HG03565 (cell line): ENCODE measurements at regions not wholly inside any gene's neighbourhood (a gene's known extent, or its start where the extent isn't known, plus 50 kb on each side); places are given as distances from the start of the nearest gene placed in this dataset.
A peak's percentile ranks its signal among the peaks of the same experiment; 100 is the strongest.
"Not testable (repeated sequence)": the region's sequence is repeated elsewhere in the genome, so short reads cannot be mapped to it uniquely, and the experiment has no call there.

Source experiments
- ATAC-seq: cut with Tn5 transposase; IDR thresholded peaks from one replicate; pipeline ENCODE4 v1.9.1; 2021; ENCODE audit warnings: mild to moderate bottlenecking, moderate library complexity; ENCODE audit not compliant: unreplicated experiment

DNA sequence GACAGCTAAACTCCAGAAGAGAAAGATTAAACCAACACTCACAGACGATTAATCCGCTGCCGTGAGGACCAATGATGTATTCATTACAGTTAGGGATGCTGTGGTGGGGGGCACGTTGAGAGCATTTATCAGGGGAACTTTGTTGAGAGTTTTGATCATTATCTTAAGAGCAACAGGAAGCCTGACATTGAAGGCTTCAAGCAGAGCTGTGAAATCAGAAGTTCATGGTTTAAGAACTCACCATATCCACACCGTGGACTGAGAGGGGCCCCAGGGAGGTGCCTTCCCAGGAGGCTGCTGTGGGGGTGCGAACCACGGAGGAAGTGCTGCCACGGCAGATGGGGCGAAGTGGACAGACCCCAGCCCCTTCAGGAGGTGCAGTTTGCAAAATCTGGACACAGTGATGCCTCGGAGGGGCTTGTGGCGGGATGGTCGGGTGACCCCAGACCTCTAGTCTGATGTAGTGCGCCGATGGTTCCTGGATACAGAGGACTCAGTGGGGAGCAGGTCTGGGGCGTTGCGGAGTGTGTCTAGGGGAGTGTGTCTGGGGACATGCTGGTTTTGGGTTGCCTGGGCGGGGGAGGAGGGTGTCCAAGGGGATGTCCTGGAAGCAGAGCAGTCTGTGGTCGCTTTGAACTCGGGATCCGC, 73.0 kb downstream of the DIO3 start:
- no peak for ATAC-seq

DNA sequence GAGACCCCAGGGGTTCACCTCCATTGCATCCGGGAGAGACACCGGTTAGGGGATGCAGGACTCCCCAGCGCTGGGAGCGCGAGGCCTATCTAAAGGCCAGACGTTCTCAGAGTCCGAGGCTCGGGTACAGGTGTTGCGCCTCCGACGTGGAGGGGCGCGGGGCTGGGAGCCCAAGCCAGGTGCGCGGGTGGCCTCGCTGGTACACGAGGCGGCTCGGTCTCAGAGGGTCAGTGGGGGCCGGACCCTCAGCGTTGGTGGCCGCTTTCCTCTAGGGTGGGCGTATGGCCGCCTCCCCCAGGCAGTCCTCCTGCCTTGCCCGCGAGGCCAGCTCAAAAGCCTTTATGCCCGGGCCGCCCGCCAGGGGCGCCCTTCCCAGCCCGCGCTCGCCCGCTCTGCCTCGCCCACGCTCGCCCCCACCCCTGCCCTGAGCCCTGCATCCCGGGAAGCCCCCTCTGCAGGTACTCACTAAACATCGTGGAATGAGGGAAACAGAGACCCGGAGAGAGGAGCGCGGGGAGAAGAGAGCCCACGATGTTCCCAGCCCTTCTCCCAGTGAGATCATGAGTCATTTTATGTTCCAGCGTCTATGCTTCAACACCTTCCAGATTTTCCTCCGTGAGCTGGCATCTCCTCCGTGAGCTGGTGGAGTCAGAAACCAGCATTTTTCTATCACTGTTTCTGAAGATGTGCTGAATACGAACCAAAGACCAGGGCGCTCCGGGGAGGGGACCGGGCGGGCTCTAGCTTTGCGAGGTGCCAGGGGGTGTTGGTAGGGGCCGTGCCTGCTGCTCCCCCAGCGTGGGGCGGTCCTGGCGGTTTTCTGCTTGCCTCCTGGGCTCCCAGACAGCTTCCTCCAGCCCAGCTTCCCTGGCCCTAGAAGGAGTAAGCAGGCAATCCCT, 73.8 kb downstream of the DIO3 start:
- no peak for ATAC-seq

DNA sequence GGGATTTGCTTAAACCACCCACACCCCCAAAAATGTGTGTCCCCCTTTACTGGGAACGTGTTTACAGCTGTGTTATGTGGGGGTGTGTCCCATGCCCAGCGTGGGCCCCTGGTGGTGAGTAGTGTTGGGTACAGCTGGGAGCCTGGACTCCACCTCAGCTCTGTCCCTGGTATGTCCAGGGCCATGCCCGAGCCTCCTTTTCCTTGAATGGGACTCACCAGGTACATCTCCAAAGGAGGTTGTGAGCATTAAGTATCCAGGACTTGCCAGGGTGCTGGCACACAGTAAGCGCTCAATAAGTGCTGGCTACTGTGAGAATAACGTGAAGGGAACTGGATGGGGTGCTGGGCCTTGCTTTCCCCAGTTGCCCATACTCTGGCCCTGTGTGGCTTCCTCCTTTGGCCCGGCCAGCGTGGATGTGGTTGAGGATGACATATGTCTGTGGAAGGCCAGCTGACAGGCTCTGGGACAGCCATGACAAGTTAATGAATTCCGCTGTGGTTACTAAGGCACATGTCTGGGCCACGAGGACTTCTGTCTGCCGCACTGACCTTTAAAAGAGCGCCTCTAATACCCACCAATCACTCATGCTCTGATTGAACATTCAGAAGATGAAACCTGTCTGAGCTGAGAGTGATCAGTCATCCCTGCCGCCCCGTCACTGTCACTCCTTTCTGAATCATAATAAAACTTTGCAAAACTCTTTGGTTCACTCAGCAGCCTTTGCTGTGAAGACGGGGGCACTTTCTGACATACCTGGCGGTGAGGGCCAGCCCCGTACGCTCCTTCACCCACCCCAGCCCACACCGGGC, 74.7 kb downstream of the DIO3 start:
- ATAC-seq: peak; percentile 85

DNA sequence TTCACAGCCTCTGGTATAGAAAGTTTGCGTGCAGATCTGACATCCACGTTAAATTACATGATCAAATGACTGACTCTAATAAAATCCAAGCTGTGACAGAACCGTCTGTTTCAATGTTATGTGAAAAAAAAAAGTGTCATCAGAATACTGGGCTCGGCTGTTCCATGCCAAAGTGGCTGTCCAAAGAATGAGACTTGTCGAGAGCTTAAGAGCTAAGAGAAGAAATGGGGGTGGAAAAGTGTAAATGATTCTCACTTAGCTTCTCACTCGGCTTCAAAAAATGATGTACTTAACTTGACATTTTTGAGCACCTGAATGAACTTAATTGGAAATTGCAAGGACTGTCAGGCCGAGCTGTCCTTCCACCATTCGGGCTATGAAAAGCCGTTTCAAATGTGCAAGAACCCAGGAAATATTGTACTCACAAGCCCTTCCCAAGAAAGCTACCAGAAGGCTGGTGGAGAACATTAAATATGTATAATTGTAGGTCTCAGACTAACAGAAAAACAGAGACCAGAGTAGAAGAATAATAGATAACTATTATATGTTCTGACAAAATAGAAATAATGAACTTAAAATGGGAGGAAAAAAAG, 78.0 kb downstream of the DIO3 start:
- no peak for ATAC-seq

DNA sequence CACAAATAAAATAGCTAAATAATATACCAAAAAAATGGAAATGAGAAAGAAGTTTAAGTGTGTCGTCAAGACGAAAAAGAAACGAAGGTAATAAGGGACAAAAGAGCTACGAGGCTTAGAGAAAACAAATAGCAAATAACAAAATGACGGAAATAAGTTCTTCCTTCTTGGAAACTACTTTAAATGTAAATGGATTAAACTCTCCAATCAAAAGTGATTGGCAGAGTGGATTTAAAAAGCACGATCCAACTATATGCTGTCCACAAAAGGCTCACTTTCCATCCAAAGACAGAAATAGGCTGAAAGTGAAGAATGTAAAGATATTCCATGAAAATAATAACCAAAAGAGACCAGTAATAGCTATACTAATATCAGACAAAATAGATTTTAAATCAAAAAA, 82.4 kb downstream of the DIO3 start:
- no peak for ATAC-seq

DNA sequence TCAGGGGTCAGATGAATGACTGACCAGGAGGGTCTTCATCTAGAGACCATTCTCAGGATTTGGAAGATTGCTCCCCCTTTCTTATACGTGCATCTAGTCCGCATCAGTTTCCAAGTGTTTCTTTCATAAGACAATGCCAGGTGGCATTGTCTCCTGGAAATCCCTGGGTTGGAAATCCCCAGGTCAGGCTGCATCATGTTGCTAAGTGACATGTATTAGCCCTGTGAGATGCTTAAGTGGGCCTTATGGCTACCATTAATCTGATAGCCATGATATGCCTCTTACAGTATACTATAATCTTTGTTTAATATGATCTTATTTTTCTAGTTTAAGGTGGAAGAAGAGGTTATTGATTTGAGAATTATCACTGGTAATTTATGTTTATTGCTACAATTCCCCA, 92.8 kb downstream of the DIO3 start:
- no peak for ATAC-seq

DNA sequence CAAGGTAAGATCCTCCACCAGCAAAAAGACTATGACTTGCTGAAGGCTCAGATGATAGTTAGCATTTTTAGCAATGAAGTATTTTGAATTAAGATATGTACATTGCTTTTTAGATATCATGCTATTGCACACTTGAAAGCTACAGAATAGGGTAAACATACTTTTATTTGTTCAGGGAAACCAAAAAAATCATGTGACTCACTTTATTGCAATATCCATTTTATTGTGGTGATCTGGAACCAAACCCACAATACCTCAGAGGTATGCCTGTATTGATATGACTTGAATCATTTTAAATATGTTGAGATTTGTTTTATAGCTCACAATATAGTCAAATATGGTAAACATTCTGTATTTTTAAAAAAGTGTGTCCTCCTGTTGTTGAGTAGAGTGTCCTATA, 96.1 kb downstream of the DIO3 start:
- no peak for ATAC-seq

DNA sequence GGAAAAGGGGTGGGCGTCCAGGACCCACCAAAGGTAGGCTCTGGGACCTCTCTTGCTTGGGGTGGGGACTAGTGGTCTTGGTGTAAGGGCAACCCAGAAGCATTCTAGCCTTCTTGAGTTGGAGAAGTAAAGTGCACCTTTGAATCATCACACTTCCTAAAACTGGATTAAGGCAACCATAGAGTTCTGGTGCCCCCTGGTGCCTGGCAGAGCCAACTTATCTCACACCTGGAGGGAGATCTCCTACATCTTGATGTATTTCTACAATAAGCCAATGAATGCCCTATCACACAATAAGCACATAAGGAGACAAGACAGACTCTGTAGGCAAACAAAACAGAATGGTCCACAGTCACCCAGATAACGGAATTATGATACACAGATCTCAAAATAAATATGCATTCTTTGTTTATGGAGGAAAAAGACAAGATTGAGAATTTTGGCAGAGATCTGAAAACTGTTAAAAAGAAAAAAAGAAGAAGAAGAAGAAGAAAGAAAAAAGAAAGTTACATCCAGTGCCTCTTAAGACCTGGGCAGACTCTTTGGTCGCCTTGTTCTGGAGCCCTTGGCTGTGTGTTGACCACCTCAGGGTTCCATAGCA, 95.9 kb upstream of the PPP2R5C start:
- no peak for ATAC-seq

DNA sequence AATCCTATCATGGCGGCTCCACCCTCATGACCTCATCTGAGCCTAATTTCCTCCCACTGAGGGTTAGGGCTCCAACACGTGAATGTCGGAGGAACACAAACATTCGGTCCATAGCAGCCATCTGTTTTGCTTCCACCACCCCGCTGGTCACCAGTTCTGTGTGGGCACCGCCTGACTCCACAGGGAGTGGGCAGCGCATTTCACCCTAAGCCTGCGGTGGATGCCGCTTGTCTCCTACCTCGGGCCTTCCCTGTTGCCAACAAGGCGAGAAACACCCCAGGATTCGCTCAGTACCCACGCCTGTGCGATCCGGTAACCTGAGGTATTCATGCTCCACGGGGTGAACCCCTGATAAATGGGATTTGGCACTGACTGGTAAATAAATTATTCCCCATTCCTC, 95.2 kb upstream of the PPP2R5C start:
- ATAC-seq: no peak

DNA sequence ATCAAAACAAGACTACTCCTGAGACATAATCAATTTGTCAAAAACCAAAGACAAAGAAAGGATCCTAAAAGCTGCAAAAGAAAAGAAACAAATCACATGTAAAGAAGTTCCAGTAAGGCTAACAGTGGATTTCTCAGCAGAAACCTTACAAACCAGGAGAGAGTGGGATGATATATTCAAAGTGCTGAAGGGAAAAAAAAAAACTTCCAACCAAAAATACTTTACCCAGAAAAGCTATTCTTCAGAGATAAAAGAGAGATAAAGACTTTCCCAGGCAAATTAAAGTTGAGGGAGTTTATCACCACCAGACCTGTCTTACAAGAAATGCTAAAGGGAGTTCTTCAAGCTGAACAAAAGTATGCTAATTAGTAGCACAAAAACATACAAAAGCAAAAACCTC, 91.9 kb upstream of the PPP2R5C start:
- ATAC-seq: no peak

DNA sequence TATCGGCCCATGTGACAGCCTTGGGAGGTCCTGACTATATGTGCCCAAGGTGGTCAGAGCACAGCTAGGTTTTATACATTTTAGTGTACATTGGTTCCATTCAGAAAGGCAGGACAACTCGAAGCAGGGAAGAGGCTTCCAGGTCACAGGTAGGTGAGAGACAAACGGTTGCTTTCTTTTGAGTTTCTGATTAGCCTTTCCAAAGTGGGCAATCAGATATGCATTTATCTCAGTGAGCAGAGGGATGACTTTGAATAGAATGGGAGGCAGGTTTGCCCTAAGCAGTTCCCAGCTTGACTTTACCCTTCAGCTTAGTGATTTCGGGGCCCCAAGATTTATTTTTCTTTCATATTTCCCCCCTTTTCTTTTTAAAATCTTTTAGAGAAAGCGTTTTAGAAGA, 87.6 kb upstream of the PPP2R5C start:
- ATAC-seq: no peak

DNA sequence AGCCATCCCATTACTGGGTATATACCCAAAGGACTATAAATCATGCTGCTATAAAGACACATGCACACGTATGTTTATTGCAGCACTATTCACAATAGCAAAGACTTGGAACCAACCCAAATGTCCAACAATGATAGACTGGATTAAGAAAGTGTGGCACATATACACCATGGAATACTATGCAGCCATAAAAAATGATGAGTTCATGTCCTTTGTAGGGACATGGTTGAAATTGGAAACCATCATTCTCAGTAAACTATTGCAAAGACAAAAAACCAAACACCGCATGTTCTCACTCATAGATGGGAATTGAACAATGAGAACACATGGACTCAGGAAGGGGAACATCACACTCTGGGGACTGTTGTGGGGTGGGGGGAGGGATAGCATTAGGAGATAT, 85.7 kb upstream of the PPP2R5C start:
- ATAC-seq: not testable (repeated sequence)

DNA sequence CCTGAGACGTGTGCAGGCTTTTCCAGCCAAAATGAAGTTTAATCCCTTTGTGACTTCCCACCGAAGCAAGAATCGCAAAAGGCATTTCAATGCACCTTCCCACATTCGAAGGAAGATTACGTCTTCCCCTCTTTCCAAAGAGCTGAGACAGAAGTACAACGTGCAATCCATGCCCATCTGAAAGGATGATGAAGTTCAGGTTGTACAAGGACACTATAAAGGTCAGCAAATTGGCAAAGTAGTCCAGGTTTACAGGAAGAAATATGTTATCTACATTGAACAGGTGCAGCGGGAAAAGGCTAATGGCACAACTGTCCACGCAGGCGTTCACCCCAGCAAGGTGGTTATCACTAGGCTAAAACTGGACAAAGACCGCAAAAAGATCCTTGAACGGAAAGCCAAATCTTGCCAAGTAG, 83.6 kb upstream of the PPP2R5C start:
- ATAC-seq: not testable (repeated sequence)

DNA sequence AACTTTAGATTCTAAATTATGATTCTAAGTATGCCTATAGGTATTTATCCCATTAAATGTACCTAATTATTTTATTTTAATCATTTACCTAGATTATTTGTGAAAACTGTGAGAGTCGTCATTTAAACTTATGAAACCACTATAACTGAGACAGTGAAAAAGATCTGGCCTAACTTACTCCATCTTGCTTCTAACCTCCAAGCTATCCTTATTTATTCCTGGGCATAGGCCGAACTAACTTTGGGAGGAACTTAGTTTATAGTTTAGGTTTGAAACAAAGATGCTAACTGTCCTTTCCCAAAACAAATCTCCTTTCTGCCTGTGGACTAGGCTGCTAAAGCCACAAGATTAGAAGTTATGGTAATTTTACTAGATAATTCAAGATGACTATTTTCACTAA, 79.7 kb upstream of the PPP2R5C start:
- ATAC-seq: no peak

DNA sequence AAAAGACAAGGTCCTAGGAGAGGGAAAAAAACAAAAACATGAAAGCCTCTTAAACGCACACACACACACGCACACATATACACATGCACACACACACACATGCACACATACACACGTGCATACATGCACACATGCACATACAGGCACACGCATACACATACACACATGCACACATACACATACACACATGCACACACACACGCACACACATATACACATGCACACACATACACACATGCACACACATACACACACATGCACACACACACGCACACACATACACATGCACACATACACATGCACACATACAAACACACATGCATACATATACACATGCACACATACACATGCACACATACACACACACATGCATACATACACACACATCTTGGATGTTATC, 78.1 kb upstream of the PPP2R5C start:
- no peak for ATAC-seq

DNA sequence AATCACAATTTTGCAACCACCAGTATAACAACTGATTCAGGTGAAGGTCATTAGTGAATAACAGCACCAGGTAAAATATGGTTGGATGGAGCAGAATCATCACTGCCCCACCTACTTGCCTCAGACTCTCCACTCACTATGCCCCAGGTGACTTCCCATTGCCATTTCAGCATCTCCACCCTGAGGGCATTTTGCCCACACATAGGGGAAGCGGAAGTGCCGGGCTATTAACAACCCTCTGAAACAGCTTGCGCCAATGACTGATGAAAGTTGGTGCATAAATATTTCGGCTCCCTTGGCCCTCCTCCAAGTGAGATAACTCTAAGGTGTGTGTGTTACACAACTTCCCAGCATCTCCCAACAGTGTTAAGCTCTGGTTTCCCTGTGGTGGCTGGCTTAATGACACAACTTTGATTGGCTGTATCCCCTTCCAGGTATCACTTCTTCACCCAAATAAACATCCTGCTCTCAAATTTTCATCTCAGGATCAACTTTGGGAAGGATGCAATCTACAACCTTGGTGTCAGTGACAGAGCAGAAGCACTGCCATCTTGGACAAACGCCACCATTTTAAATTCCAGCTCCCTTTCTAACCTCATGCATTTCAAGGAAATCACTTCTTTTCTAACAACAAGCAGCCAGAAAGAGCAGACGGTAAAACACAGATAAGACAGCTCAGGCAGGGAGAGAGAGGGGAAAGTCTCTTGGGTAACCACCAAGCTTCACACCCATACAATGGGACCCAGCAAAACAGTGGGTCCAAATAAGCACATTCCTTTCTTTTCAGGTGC, 73.6 kb upstream of the PPP2R5C start:
- ATAC-seq: no peak

DNA sequence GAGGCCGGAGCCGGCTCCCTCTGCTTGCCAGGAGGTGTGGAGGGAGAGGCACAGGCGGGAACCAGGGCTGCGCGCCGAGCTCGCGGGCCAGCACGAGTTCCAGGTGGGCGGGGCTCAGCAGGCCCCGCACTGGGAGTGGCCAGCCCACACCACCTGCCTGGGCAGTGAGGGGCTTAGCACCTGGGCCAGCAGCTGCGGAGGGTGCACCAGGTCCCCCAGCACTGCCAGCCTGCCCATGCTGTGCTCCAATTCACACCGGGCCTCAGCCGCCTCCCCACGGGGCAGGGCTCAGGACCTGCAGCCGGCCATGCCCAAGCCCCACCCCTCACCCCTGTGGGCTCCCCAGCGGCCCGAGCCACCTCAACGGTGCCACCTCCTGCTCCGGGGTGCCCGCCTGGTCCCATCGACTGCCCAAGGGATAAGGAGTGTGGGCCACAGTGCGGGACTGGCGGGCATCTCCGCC, 72.4 kb upstream of the PPP2R5C start:
- no peak for ATAC-seq

DNA sequence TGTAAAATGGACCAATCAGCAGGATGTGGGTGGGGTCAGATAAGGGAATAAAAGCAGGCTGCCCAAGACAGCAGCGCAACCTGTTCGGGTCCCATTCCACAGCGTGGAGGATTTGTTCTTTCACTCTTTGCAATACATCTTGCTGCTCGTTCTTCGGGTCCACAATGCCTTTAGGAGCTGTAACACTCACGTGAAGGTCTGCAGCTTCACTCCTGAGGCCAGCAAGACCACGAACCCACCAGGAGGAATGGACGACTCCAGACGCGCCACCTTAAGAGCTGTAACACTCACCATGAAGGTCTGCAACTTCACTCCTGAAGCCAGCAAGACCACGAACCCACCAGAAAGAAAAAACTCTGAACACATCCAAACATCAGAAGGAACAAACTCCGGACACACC, 71.5 kb upstream of the PPP2R5C start:
- not testable (repeated sequence) for ATAC-seq

DNA sequence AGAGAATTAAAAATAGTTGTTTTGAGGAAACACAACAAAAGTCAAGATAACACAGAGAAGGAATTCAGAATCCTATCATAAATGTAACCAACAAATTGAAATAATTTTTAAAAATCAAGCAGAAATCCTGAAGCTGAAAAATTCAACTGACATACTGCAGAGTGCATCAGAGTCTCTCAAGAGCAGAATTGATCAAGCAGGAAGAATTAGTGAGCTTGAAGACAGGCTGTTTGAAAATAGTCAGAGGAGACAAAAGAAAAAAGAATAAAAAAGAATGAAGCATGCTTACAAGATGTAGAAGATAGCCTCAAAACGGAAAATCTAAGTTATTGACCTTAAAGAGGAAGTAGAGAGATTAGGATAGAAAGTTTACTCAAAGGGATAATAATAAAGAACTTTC, 65.8 kb upstream of the PPP2R5C start:
- ATAC-seq: no peak

DNA sequence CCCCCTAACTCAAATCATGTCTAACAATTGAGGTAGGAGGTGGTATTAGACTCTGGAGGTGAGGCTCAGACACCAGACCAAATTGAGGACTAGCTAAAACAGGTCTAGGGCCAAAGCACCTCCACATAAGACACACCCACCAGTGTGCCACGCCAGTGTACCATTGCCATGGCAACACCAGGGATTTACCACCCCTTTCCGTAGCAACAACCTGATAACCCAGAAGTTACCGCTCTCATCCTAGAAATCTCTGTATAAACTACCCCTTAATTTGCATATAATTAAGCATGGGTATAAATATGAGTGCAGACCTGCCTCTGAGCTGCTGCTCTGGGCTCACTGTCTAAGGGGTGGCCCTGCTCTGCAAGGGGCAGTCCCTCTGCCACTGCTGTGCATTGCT, 57.4 kb upstream of the PPP2R5C start:
- ATAC-seq: no peak
